Trophoblast cell (in vitro differentiated cells and primary cell): ENCODE measurements at regions not wholly inside any gene's neighbourhood (a gene's known extent, or its start where the extent isn't known, plus 50 kb on each side); places are given as distances from the start of the nearest gene placed in this dataset.
"Not testable (repeated sequence)": the region's sequence is repeated elsewhere in the genome, so short reads cannot be mapped to it uniquely, and the experiment has no call there.

ENCODE experiments used
- DNase-seq, 2 donors: peaks; one replicate each; pipeline ENCODE4 v3.0.0-alpha.2; 2016
- H2AFZ ChIP-seq: 2 replicates; pipeline ENCODE4 v1.6.1; 2013; ENCODE audit warnings: low read length, moderate library complexity, mild to moderate bottlenecking; ENCODE audit not compliant: insufficient read depth, poor library complexity
- H2AK5ac ChIP-seq: 2 replicates; pipeline ENCODE4 v1.6.1; 2013; ENCODE audit warnings: mild to moderate bottlenecking, low read length
- H2BK120ac ChIP-seq: 2 replicates; pipeline ENCODE4 v1.6.1; 2013; ENCODE audit warnings: low read length, mild to moderate bottlenecking, moderate library complexity; ENCODE audit not compliant: insufficient read depth, poor library complexity
- H2BK12ac ChIP-seq: 2 replicates; pipeline ENCODE4 v1.6.1; 2013; ENCODE audit warnings: mild to moderate bottlenecking, low read length, moderate library complexity
- H2BK5ac ChIP-seq: 2 replicates; pipeline ENCODE4 v1.6.1; 2013; ENCODE audit warnings: low read length, low read depth, moderate library complexity, mild to moderate bottlenecking; ENCODE audit not compliant: poor library complexity
- H3K14ac ChIP-seq: 2 replicates; pipeline ENCODE4 v1.6.1; 2013; ENCODE audit warnings: mild to moderate bottlenecking, low read length
- H3K18ac ChIP-seq: 2 replicates; pipeline ENCODE4 v1.6.1; 2013; ENCODE audit warnings: mild to moderate bottlenecking, low read length
- H3K23ac ChIP-seq: 2 replicates; pipeline ENCODE4 v1.6.1; 2013; ENCODE audit warnings: low read length
- H3K27ac ChIP-seq: 2 replicates; pipeline ENCODE4 v1.5.1; 2013; ENCODE audit warnings: low read depth, mild to moderate bottlenecking, inconsistent platforms, low read length, moderate library complexity
- H3K27me3 ChIP-seq: 2 replicates; pipeline ENCODE4 v1.6.1; 2013; ENCODE audit warnings: inconsistent platforms, mild to moderate bottlenecking, low read length, moderate library complexity; ENCODE audit not compliant: insufficient read depth
- H3K36me3 ChIP-seq, 2 experiments: 1 replicate in 1 of 2; 2 replicates in 1 of 2; pipeline ENCODE4 v1.6.1; 2013; ENCODE audit warnings: low read length in 2 of 2, mild to moderate bottlenecking in 2 of 2, moderate library complexity in 1 of 2; ENCODE audit not compliant: insufficient read depth in 2 of 2, control insufficient read depth in 1 of 2
- H3K4ac ChIP-seq: 2 replicates; pipeline ENCODE4 v1.6.1; 2013; ENCODE audit warnings: low read depth, mild to moderate bottlenecking, low read length, moderate library complexity
- H3K4me1 ChIP-seq, 2 experiments: 1 replicate in 1 of 2; 2 replicates in 1 of 2; pipeline ENCODE4 v1.6.1; 2013; ENCODE audit warnings: low read length in 2 of 2, mild to moderate bottlenecking in 2 of 2, moderate library complexity in 1 of 2; ENCODE audit not compliant: insufficient read depth in 2 of 2, control insufficient read depth in 1 of 2
- H3K4me2 ChIP-seq: 2 replicates; pipeline ENCODE4 v1.6.1; 2013; ENCODE audit warnings: inconsistent platforms, mild to moderate bottlenecking, low read length, moderate library complexity
- H3K4me3 ChIP-seq: 2 replicates; pipeline ENCODE4 v1.5.1; 2013; ENCODE audit warnings: mild to moderate bottlenecking, low read depth, low read length, inconsistent platforms
- H3K79me1 ChIP-seq: one replicate; pipeline ENCODE4 v1.6.1; 2013; ENCODE audit warnings: low read length
- H3K79me2 ChIP-seq: 2 replicates; pipeline ENCODE4 v1.6.1; 2013; ENCODE audit warnings: low read length, mild to moderate bottlenecking; ENCODE audit not compliant: control insufficient read depth, insufficient read depth, poor library complexity
- H3K9ac ChIP-seq: 2 replicates; pipeline ENCODE4 v1.6.1; 2013; ENCODE audit warnings: mild to moderate bottlenecking, low read length
- H3K9me3 ChIP-seq: 2 replicates; pipeline ENCODE4 v1.6.1; 2013; ENCODE audit warnings: low read depth, mild to moderate bottlenecking, control low read depth, inconsistent platforms, low read length; ENCODE audit not compliant: insufficient read depth
- H4K12ac ChIP-seq: 2 replicates; pipeline ENCODE4 v1.6.1; 2013; ENCODE audit warnings: low read depth, mild to moderate bottlenecking, low read length, moderate library complexity
- H4K8ac ChIP-seq: 2 replicates; pipeline ENCODE4 v1.6.1; 2013; ENCODE audit warnings: low read depth, mild to moderate bottlenecking, low read length, moderate library complexity
- H4K91ac ChIP-seq: one replicate; pipeline ENCODE4 v1.6.1; 2013; ENCODE audit warnings: low read depth, mild to moderate bottlenecking, low read length, moderate library complexity
- WGBS: extraction: QIAGEN DNeasy Blood & Tissue Kit; methylation state at CpG from one replicate; pipeline ENCODE4 v1.1.7; 2013; ENCODE audit warnings: missing lambda C conversion rate; ENCODE audit not compliant: insufficient read length, insufficient coverage; ENCODE audit errors: extremely low coverage; 5-methylcytosine and 5-hydroxymethylcytosine counted together

DNA sequence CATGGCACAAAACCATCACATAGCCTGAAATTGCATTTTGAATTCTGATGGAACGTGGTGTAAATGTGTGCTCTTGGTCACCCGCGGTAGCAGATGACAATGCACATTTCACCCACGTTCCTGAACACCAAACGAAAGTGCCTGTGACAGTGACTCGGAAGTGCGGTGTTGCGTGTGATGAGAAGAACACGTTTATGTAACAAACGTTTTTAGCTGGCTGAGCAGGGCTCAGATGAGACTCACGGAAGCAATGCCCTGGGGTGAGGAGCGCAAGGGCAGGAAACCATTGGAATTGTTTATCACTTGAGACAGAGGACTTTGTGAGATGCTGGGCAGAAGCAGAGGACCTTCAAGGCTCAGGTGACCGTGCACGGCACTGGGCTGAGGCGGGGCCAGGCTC, 449.2 kb upstream of the CFAP20DC start:
- Histone ChIP-seq H3K79me1 (no peaks in the 10 kb centered on the region), H4K12ac (no peak overlapping the region), H3K14ac (no peak overlapping the region), H4K91ac (no peak overlapping the region), H2BK5ac (no peak overlapping the region), H3K4me1 (no peaks in the 10 kb centered on the region), H3K18ac (no peak overlapping the region), H2AK5ac (no peak overlapping the region), H2AFZ (no peak overlapping the region), H3K4ac (no peak overlapping the region), H4K8ac (no peak overlapping the region), H3K9me3 (no peaks in the 10 kb centered on the region), H3K36me3 (no peaks in the 10 kb centered on the region), H3K27ac (no peak overlapping the region), H3K79me2 (no peaks in the 10 kb centered on the region), H3K23ac (no peak overlapping the region), H2BK120ac (no peak overlapping the region), H3K4me3 (no peak overlapping the region), H3K4me2 (no peak overlapping the region), H3K9ac (no peak overlapping the region), H2BK12ac (no peak overlapping the region), H3K27me3 (no peaks in the 10 kb centered on the region)
- no peak for DNase-seq
- WGBS = no CpG with 5 or more reads among the region's 15 CpGs

DNA sequence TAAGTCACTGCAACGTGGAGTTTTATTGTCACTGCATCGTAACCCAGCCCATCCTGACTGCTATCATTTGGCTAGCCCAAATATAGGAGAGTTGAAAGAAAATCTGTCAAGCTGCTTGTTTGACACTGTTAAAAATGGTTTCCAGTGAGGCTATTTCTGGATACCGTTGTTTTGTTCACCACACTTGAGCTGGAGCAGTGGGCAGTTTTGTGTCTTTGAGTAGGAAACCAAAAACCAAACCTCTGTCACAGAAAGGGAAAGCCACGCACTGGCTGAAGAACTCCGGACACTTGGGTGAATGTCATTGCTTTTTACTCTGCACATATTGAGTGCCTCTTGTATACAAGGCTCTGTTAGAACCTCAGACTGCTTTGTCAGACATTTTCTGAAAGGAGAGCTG, 446.4 kb upstream of the CFAP20DC start:
- Histone ChIP-seq H3K27me3 (no peaks in the 10 kb centered on the region), H2BK5ac (no peak overlapping the region), H3K4me2 (no peak overlapping the region), H2BK12ac (no peak overlapping the region), H3K36me3 (no peaks in the 10 kb centered on the region), H2AK5ac (no peak overlapping the region), H4K8ac (no peak overlapping the region), H3K9me3 (no peaks in the 10 kb centered on the region), H3K4me3 (no peak overlapping the region), H2BK120ac (no peak overlapping the region), H3K79me2 (no peaks in the 10 kb centered on the region), H2AFZ (no peak overlapping the region), H3K4me1 (no peaks in the 10 kb centered on the region), H4K12ac (no peak overlapping the region), H3K27ac (no peak overlapping the region), H3K18ac (no peak overlapping the region), H3K79me1 (no peaks in the 10 kb centered on the region), H3K14ac (no peak overlapping the region), H4K91ac (no peak overlapping the region), H3K4ac (no peak overlapping the region), H3K23ac (no peak overlapping the region), H3K9ac (no peak overlapping the region)
- DNase-seq = no peak
- WGBS = no CpG with 5 or more reads among the region's 5 CpGs

DNA sequence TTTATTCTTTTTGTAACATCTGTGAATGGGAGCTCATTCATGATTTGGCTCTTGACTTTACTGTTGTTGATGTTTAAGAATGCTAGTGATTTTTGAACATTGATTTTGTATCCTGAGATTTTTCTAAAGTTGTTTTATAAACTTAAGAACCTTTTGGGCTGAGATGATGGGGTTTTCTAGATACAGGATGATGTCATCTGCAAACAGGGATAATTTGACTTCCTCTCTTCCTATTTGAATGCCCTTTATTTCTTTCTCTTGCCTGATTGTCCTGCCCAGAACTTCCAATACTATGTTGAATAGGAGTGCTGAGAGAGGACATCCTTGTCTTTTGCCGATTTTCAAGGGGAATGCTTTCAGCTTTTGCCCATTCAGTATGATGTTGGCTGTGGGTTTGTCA, 445.1 kb upstream of the CFAP20DC start:
- H3K4me2 ChIP-seq = not testable (repeated sequence)
- no CpG with 5 or more reads among the region's 1 CpG for WGBS

DNA sequence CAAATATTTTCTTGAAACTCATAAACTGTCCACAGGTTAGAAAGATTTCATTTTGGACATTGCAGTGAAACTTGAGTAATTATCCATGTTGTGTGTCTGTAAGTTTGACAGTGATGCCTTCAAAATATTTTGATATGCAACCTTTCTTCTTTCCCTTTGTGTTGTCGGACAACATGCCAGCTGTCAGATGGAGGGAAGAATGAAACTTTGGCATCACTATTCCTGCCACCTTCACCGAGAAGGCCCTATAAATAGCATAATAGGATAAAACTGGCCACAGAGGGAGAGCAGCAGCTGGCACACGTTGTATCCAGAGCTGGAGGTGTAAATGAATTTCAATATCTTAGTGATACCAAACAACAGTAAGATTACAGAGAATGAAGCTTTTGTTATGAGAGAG, 436.7 kb upstream of the CFAP20DC start:
- Histone ChIP-seq H2BK12ac (no peak overlapping the region), H3K4me1 (peaks cover 0 to 3% of the 10 kb centered on the region in 2 experiments), H3K27me3 (no peaks in the 10 kb centered on the region), H4K91ac (no peak overlapping the region), H2BK120ac (no peak overlapping the region), H3K4ac (no peak overlapping the region), H3K79me1 (peaks cover 3% of the 10 kb centered on the region), H3K79me2 (no peaks in the 10 kb centered on the region), H4K12ac (no peak overlapping the region), H2AFZ (no peak overlapping the region), H2AK5ac (no peak overlapping the region), H3K14ac (no peak overlapping the region), H4K8ac (no peak overlapping the region), H3K4me3 (no peak overlapping the region), H3K9ac (no peak overlapping the region), H3K23ac (no peak overlapping the region), H3K18ac (no peak overlapping the region), H2BK5ac (no peak overlapping the region), H3K4me2 (no peak overlapping the region), H3K27ac (no peak overlapping the region), H3K9me3 (no peaks in the 10 kb centered on the region), H3K36me3 (no peaks in the 10 kb centered on the region)
- WGBS = no CpG with 5 or more reads among the region's 3 CpGs
- DNase-seq = no peak

More for the DNA sequence above, 445.1 kb upstream of the CFAP20DC start:
- not testable (repeated sequence) for H3K9me3 ChIP-seq, H3K23ac ChIP-seq, H4K12ac ChIP-seq, H2BK12ac ChIP-seq, H2AK5ac ChIP-seq, H3K9ac ChIP-seq, H3K14ac ChIP-seq, H2BK5ac ChIP-seq, DNase-seq, H3K18ac ChIP-seq, H4K8ac ChIP-seq, H3K4me3 ChIP-seq, H3K27ac ChIP-seq, H3K4ac ChIP-seq, H4K91ac ChIP-seq, H3K36me3 ChIP-seq, H3K4me1 ChIP-seq, H3K79me2 ChIP-seq, H2BK120ac ChIP-seq, H3K27me3 ChIP-seq, H2AFZ ChIP-seq, H3K79me1 ChIP-seq
